H1 (cell line): ENCODE measurements at regions not wholly inside any gene's neighbourhood (a gene's known extent, or its start where the extent isn't known, plus 50 kb on each side); places are given as distances from the start of the nearest gene placed in this dataset.

ENCODE experiments used
- CTCF ChIA-PET: fragments of 300-600 bp; sonication (Branson Sonifier 250); formaldehyde crosslinking; loops from one replicate; lab custom pipeline; 2021; ENCODE audit not compliant: partially characterized antibody; lab: Charles Lee
- POLR2A ChIA-PET: fragments of 300-600 bp; sonication (Branson Sonifier 250); formaldehyde crosslinking; loops from one replicate; lab custom pipeline; 2021; ENCODE audit warnings: inconsistent platforms; ENCODE audit not compliant: partially characterized antibody; lab: Charles Lee
- DNase-seq, 2 experiments: peaks; one replicate each; pipeline versions ENCODE4 v3.0.0 to v3.0.0-alpha.2; 2010 to 2022; ENCODE audit warnings: low spot score in 2 of 2, low read depth in 1 of 2, mixed read lengths in 1 of 2
- FAIRE-seq: peaks from 2 replicates; lab custom pipeline; 2011; peaks lifted over from hg19 to GRCh38; lab: Jason Lieb, UNC
- H2AFZ ChIP-seq: 2 replicates; pipeline ENCODE4 v1.8.1; 2012; ENCODE audit warnings: low read length, inconsistent platforms
- H2AK5ac ChIP-seq: 2 replicates; pipeline ENCODE4 v1.6.1; 2013; ENCODE audit warnings: low read depth, low read length
- H2BK120ac ChIP-seq: replicated peaks from 2 replicates; pipeline ENCODE3; 2013; ENCODE audit warnings: low read depth, low read length, inconsistent platforms
- H2BK12ac ChIP-seq: 2 replicates; pipeline ENCODE4 v1.6.1; 2013; ENCODE audit warnings: low read depth, low read length
- H2BK15ac ChIP-seq: 2 replicates; pipeline ENCODE4 v1.6.1; 2013; ENCODE audit warnings: low read length
- H2BK20ac ChIP-seq: 2 replicates; pipeline ENCODE4 v1.6.1; 2013; ENCODE audit warnings: low read length
- H2BK5ac ChIP-seq: 2 replicates; pipeline ENCODE4 v1.6.1; 2013; ENCODE audit warnings: low read depth, low read length
- H3K14ac ChIP-seq: 2 replicates; pipeline ENCODE4 v1.6.1; 2013; ENCODE audit warnings: inconsistent platforms; ENCODE audit not compliant: insufficient read length
- H3K18ac ChIP-seq: 2 replicates; pipeline ENCODE4 v1.6.1; 2013; ENCODE audit warnings: low read length; ENCODE audit errors: extremely low read depth
- H3K23ac ChIP-seq: 2 replicates; pipeline ENCODE4 v1.6.1; 2013; ENCODE audit warnings: inconsistent platforms; ENCODE audit not compliant: insufficient read length
- H3K23me2 ChIP-seq: 2 replicates; pipeline ENCODE4 v1.6.1; 2013; ENCODE audit warnings: low read depth, low read length
- H3K27ac ChIP-seq: 2 replicates; pipeline ENCODE4 v1.6.1; 2011; ENCODE audit warnings: low read depth, low read length, inconsistent platforms
- H3K27me3 ChIP-seq, 4 experiments: replicated peaks in 1 of 4; 1 replicate in 1 of 4; 2 replicates in 3 of 4; pipeline versions ENCODE4 v1.6.1 to v1.8.1; 2011 to 2013; ENCODE audit warnings: low read length in 3 of 4, mild to moderate bottlenecking in 3 of 4, inconsistent platforms in 2 of 4, mixed read lengths in 2 of 4, moderate library complexity in 1 of 4; ENCODE audit not compliant: control insufficient read depth in 3 of 4, insufficient read depth in 3 of 4; ENCODE audit errors: extremely low read depth in 1 of 4
- H3K36me3 ChIP-seq, 4 experiments: 2 replicates each; pipeline versions ENCODE4 v1.6.1 to v1.8.1; 2011 to 2013; ENCODE audit warnings: mild to moderate bottlenecking in 4 of 4, low read length in 3 of 4, moderate library complexity in 2 of 4, control low read depth in 1 of 4, inconsistent platforms in 1 of 4; ENCODE audit not compliant: insufficient read depth in 4 of 4, control insufficient read depth in 2 of 4
- H3K4ac ChIP-seq: replicated peaks from 2 replicates; pipeline ENCODE3; 2013; ENCODE audit warnings: low read length, low read depth, mixed read lengths, inconsistent platforms; ENCODE audit not compliant: insufficient read length
- H3K4me1 ChIP-seq, 4 experiments: replicated peaks in 1 of 4; 1 replicate in 1 of 4; 2 replicates in 3 of 4; pipeline versions ENCODE4 v1.6.1 to v1.8.1; 2011 to 2013; ENCODE audit warnings: low read length in 3 of 4, inconsistent platforms in 2 of 4, mixed read lengths in 1 of 4; ENCODE audit not compliant: insufficient read depth in 4 of 4, control insufficient read depth in 3 of 4
- H3K4me2 ChIP-seq, 2 experiments: 2 replicates each; pipeline versions ENCODE4 v1.6.1 to v1.8.1; 2011 to 2013; ENCODE audit warnings: low read depth in 2 of 2, low read length in 2 of 2, control low read depth in 1 of 2, inconsistent platforms in 1 of 2, mild to moderate bottlenecking in 1 of 2; ENCODE audit not compliant: insufficient read depth in 1 of 2
- H3K4me3 ChIP-seq, 4 experiments: fragments of 200-600, 300-600 bp in 1 of 4; sonication (generic), shearing (Covaris generic), sonication (Bioruptor Twin) in 1 of 4; 2 replicates each; pipeline versions ENCODE4 v1.5.1 to v1.8.1; 2011 to 2016; ENCODE audit warnings: low read length in 4 of 4, low read depth in 3 of 4, control low read depth in 2 of 4, inconsistent platforms in 2 of 4, mild to moderate bottlenecking in 2 of 4, mixed read lengths in 1 of 4, moderate library complexity in 1 of 4; ENCODE audit not compliant: insufficient read depth in 2 of 4; ENCODE audit errors: extremely low read depth in 1 of 4
- H3K56ac ChIP-seq: replicated peaks from 2 replicates; pipeline ENCODE3; 2013; ENCODE audit warnings: low read depth, mild to moderate bottlenecking, mixed read lengths, low read length, inconsistent platforms; ENCODE audit not compliant: insufficient read length
- H3K79me1 ChIP-seq: 2 replicates; pipeline ENCODE4 v1.6.1; 2013; ENCODE audit warnings: low read depth, low read length, control low read depth
- H3K79me2 ChIP-seq, 2 experiments: 2 replicates each; pipeline versions ENCODE4 v1.6.1 to v1.8.1; 2012 to 2013; ENCODE audit warnings: low read length in 2 of 2, mild to moderate bottlenecking in 2 of 2, inconsistent platforms in 1 of 2; ENCODE audit not compliant: insufficient read depth in 2 of 2, control insufficient read depth in 1 of 2
- H3K9ac ChIP-seq, 4 experiments: replicated peaks in 1 of 4; 1 replicate in 1 of 4; 2 replicates in 3 of 4; pipeline versions ENCODE4 v1.6.1 to v1.8.1; 2011 to 2013; ENCODE audit warnings: low read depth in 3 of 4, low read length in 3 of 4, control low read depth in 2 of 4, mild to moderate bottlenecking in 2 of 4, moderate library complexity in 2 of 4, inconsistent platforms in 1 of 4; ENCODE audit errors: extremely low read depth in 1 of 4
- H3K9me3 ChIP-seq, 2 experiments: 2 replicates each; pipeline versions ENCODE4 v1.6.1 to v1.8.1; 2012 to 2013; ENCODE audit warnings: mild to moderate bottlenecking in 2 of 2, moderate library complexity in 2 of 2, control low read depth in 1 of 2, inconsistent platforms in 1 of 2, low read depth in 1 of 2, low read length in 1 of 2, mixed read lengths in 1 of 2; ENCODE audit not compliant: insufficient read depth in 2 of 2
- H4K20me1 ChIP-seq, 2 experiments: replicated peaks in 1 of 2; 2 replicates each; pipeline versions ENCODE3 to v1.8.1; 2011 to 2013; ENCODE audit warnings: inconsistent platforms in 2 of 2, low read length in 2 of 2, mild to moderate bottlenecking in 1 of 2; ENCODE audit not compliant: insufficient read depth in 2 of 2, control insufficient read depth in 1 of 2
- H4K5ac ChIP-seq: 2 replicates; pipeline ENCODE4 v1.6.1; 2013; ENCODE audit warnings: low read length, low read depth, mixed read lengths, inconsistent platforms; ENCODE audit not compliant: insufficient read length
- H4K8ac ChIP-seq: 2 replicates; pipeline ENCODE4 v1.8.0; 2013; ENCODE audit warnings: mild to moderate bottlenecking, moderate library complexity, low read length, inconsistent platforms; ENCODE audit not compliant: insufficient read depth; ENCODE audit errors: extremely low read depth
- H4K91ac ChIP-seq: replicated peaks from 2 replicates; pipeline ENCODE3; 2013; ENCODE audit warnings: low read length, mixed read lengths, inconsistent platforms; ENCODE audit not compliant: insufficient read length
- CBX8 ChIP-seq: fragments of 300-800, 300-1000 bp; sonication (generic); IDR thresholded peaks from 2 replicates; pipeline ENCODE4 v1.7.1; 2016; ENCODE audit warnings: low read depth, low read length, borderline replicate concordance
- CHD1 ChIP-seq: IDR thresholded peaks from 2 replicates; pipeline ENCODE4 v1.6.1; 2012; ENCODE audit warnings: low read depth, low read length, improper control_type of control experiment
- CHD2 ChIP-seq: IDR thresholded peaks from 2 replicates; pipeline ENCODE4 v1.6.1; 2012; ENCODE audit warnings: low read length, improper control_type of control experiment
- CREB1 ChIP-seq: IDR thresholded peaks from 2 replicates; pipeline ENCODE4 v1.6.1; 2012; ENCODE audit warnings: inconsistent platforms
- EP300 ChIP-seq, 2 experiments: IDR thresholded peaks; 1 replicate in 1 of 2; 2 replicates in 1 of 2; pipeline ENCODE4 v1.6.1; 2011 to 2012; ENCODE audit warnings: low read depth in 2 of 2, low read length in 2 of 2, mild to moderate bottlenecking in 2 of 2, borderline replicate concordance in 1 of 2, inconsistent platforms in 1 of 2, moderate library complexity in 1 of 2
- KDM4A ChIP-seq: IDR thresholded peaks from one replicate; pipeline ENCODE4 v1.7.1; 2012; ENCODE audit warnings: low read depth, mild to moderate bottlenecking, moderate library complexity, low read length, inconsistent platforms; ENCODE audit not compliant: severe bottlenecking
- KDM5A ChIP-seq: fragments of 200-600 bp; IDR thresholded peaks from 2 replicates; pipeline ENCODE4 v1.7.1; 2012; ENCODE audit warnings: mild to moderate bottlenecking, low read length, inconsistent platforms, mixed read lengths
- MAFK ChIP-seq: IDR thresholded peaks from 2 replicates; pipeline ENCODE4 v1.6.1; 2012; ENCODE audit warnings: low read depth, mild to moderate bottlenecking, improper control_type of control experiment, low read length
- RBBP5 ChIP-seq: IDR thresholded peaks from 2 replicates; pipeline ENCODE4 v1.7.1; 2012; ENCODE audit warnings: low read depth, mild to moderate bottlenecking, inconsistent platforms, low read length, moderate library complexity, borderline replicate concordance
- RXRA ChIP-seq: IDR thresholded peaks from 2 replicates; pipeline ENCODE4 v1.6.1; 2011; ENCODE audit warnings: low read depth, mild to moderate bottlenecking, low read length, moderate library complexity; ENCODE audit not compliant: insufficient read depth
- SP2 ChIP-seq: IDR thresholded peaks from 2 replicates; pipeline ENCODE4 v1.6.1; 2012; ENCODE audit warnings: mild to moderate bottlenecking, low read length, inconsistent platforms
- SRF ChIP-seq: IDR thresholded peaks from 2 replicates; pipeline ENCODE4 v1.6.1; 2011; ENCODE audit warnings: mild to moderate bottlenecking, low read depth, low read length, moderate library complexity
- SUZ12 ChIP-seq: fragments of 200-600 bp; sonication (generic); IDR thresholded peaks from 2 replicates; pipeline ENCODE4 v1.6.1; 2012; ENCODE audit warnings: mild to moderate bottlenecking, inconsistent platforms, low read length, moderate library complexity, mixed read lengths
- YY1 ChIP-seq: IDR thresholded peaks from 2 replicates; pipeline ENCODE4 v1.6.1; 2011; ENCODE audit warnings: low read depth, mild to moderate bottlenecking, low read length
- WGBS, 2 experiments: shearing (Covaris generic) in 1 of 2; methylation state at CpG; one replicate each; pipeline versions ENCODE4 v1.1.6 to v1.1.7; 2013 to 2015; ENCODE audit warnings: low lambda C conversion rate in 2 of 2, mixed read lengths in 2 of 2, inconsistent platforms in 1 of 2, low coverage in 1 of 2, missing lambda C conversion rate in 1 of 2; ENCODE audit not compliant: insufficient replicate concordance in 2 of 2, insufficient coverage in 1 of 2, insufficient read length in 1 of 2; ENCODE audit errors: extremely low coverage in 1 of 2, missing lambda C conversion rate in 1 of 2; 5-methylcytosine and 5-hydroxymethylcytosine counted together

DNA sequence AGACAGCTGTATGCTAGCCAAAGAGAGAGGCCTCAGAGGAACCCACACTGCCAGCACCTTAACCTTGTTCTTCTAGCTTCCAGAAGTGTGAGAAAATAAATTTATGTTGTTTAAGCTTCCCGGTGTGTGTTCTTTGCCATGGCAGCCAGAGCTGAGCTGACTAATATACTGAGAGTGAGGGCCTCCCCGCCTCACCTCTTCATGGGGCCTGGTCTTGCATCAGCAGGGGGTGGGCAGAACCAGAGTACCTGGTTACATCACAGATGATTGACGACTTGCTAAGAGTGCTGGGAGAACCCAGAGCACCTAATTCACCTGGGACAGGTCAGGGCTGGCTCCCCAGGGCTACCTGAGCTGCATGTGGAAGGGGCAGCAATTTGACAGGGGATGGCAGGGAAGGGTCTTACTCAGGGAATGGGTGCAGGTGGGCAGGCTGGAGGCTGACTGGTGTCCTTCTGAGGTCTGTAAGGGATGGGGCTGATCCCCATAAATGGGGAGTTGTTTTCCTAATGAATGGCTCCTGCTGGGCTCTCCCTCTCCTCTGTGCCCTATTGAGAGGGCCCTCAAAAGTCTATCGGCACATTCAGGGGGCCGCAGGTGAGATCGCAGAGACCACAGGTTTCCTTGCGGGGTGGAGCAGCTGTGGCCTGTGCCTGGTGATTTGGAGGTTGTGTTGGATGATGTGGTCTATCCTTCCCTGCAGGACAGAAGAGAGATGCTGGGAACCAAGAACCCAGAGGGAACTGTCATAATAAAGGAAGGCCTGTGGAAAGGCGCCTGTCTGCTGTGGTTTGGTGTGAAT is 60.6 kb upstream of the ETV3 start:
- H4K20me1 ChIP-seq = no peaks in the 10 kb centered on the region
- TF ChIP-seq SUZ12 (no peak), EP300 (IDR thresholded peaks at IDR 0.05; ENCODE audit: borderline replicate concordance in 1 of 2, low read depth in 2 of 2, low read length in 2 of 2) (no peak), CREB1 (no peak), KDM5A (no peak), CHD2 (no peak), CHD1 (no peak), SP2 (no peak), CBX8 (no peak), SRF (no peak), MAFK (no peak), KDM4A (no peak), RBBP5 (no peak), YY1 (no peak), RXRA (no peak)
- TF ChIP-seq, all 59 proteins: peak for 0
- Histone ChIP-seq H3K79me1 (no peaks in the 10 kb centered on the region), H3K18ac (no peak overlapping the region), H4K8ac (no peak overlapping the region), H2BK15ac (0 out of 2 replicates have a peak overlapping the region, but pooled peaks have one; percentile 81), H3K4me1 (peaks cover 0 to under 1% (median 0%) of the 10 kb centered on the region in 4 experiments; a peak in 1 of 7 replicates), H3K4me3 (no peak overlapping the region), H2BK20ac (no peak overlapping the region), H3K23ac (no peak overlapping the region), H3K4me2 (no peak overlapping the region), H3K9ac (no peak overlapping the region), H2AFZ (no peak overlapping the region), H3K27me3 (peaks cover 0 to 3% (median 0%) of the 10 kb centered on the region in 4 experiments; a peak in 1 of 7 replicates), H4K91ac (no peak overlapping the region), H3K9me3 (no peaks in the 10 kb centered on the region), H3K14ac (no peak overlapping the region), H4K5ac (no peak overlapping the region), H3K36me3 (no peaks in the 10 kb centered on the region), H2BK5ac (no peak overlapping the region), H3K4ac (no peak overlapping the region), H2BK12ac (no peak overlapping the region), H2AK5ac (0 out of 2 replicates have a peak overlapping the region, but pooled peaks have one; percentile 13), H3K56ac (no peak overlapping the region), H3K27ac (no peak overlapping the region), H3K79me2 (no peaks in the 10 kb centered on the region), H2BK120ac (no peak overlapping the region), H3K23me2 (no peaks in the 10 kb centered on the region)
- ChIA-PET POLR2A (no interaction called here), CTCF (interaction anchor here (0.8 to 5.3 kb wide), 9 partner anchors 10 to 290 kb away, joined by 3 to 51 read pairs (median 3); no protein-coding TSS in a partner anchor)
- DNase-seq (no peak), FAIRE-seq (no peak)
- WGBS, 2 experiments = 90% methylated on average over 8 of the region's 8 CpGs; no CpG with 5 or more reads in 1 of the 2 experiments
